ENCODE measurements at regions not wholly inside any gene's neighbourhood (a gene's known extent, or its start where the extent isn't known, plus 50 kb on each side); places are given as distances from the start of the nearest gene placed in this dataset.

DNA sequence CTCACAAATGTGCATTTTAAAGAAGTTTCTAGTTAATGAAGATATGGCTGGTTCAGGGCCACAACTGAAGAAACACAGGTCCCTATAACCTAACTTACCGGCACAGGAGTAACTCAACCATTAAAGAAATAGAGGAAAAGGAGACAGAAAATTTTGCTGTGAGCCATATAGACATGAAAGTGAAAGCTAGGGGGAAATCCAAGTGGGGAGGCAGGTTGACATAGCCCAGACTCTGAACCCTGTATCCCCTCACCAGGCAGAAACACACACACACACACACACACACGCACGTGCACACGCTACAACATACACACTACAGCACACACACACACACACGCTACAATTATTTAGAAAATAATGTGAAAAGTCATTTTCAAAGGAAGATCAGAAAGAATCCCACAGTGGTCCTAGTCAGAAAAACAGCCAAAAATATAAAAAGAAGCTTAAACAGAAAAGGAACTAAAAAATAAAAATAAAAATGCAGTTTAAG is 856.4 kb upstream of the CDH6 start:
- TF ChIP-seq CTCF (IDR thresholded peaks at IDR 0.05; ENCODE audit: insufficient read depth, low read length) (no peak), POLR2AphosphoS5 (IDR thresholded peaks at IDR 0.05; ENCODE audit: low read depth) (no peak)
- TF ChIP-seq, protein P1, sequence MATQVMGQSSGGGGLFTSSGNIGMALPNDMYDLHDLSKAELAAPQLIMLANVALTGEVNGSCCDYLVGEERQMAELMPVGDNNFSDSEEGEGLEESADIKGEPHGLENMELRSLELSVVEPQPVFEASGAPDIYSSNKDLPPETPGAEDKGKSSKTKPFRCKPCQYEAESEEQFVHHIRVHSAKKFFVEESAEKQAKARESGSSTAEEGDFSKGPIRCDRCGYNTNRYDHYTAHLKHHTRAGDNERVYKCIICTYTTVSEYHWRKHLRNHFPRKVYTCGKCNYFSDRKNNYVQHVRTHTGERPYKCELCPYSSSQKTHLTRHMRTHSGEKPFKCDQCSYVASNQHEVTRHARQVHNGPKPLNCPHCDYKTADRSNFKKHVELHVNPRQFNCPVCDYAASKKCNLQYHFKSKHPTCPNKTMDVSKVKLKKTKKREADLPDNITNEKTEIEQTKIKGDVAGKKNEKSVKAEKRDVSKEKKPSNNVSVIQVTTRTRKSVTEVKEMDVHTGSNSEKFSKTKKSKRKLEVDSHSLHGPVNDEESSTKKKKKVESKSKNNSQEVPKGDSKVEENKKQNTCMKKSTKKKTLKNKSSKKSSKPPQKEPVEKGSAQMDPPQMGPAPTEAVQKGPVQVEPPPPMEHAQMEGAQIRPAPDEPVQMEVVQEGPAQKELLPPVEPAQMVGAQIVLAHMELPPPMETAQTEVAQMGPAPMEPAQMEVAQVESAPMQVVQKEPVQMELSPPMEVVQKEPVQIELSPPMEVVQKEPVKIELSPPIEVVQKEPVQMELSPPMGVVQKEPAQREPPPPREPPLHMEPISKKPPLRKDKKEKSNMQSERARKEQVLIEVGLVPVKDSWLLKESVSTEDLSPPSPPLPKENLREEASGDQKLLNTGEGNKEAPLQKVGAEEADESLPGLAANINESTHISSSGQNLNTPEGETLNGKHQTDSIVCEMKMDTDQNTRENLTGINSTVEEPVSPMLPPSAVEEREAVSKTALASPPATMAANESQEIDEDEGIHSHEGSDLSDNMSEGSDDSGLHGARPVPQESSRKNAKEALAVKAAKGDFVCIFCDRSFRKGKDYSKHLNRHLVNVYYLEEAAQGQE (IDR thresholded peaks at IDR 0.05; ENCODE audit: insufficient replicate concordance, low read depth), result no peak

Data from HL-60 (cell line).